ENCODE measurements at regions not wholly inside any gene's neighbourhood (a gene's known extent, or its start where the extent isn't known, plus 50 kb on each side); places are given as distances from the start of the nearest gene placed in this dataset.
A peak's percentile ranks its signal among the peaks of the same experiment; 100 is the strongest.

- Histone ChIP-seq H3K27ac (ENCODE audit: low read depth, low read length, severe bottlenecking) (peak overlapping the region; percentile 75), H3K4me1 (ENCODE audit: control insufficient read depth, insufficient read depth, low read length, poor library complexity, severe bottlenecking) (peaks cover 23% of the 10 kb centered on the region), H3K9me3 (ENCODE audit: control insufficient read depth, low read length) (no peaks in the 10 kb centered on the region), H3K36me3 (ENCODE audit: control insufficient read depth, insufficient read depth, low read length) (no peaks in the 10 kb centered on the region), H3K4me3 (ENCODE audit: extremely low read depth, insufficient read depth, low read length, poor library complexity, severe bottlenecking) (no peak overlapping the region)
- WGBS, 2 experiments (ENCODE audit: insufficient coverage in 2 of 2) = 88 to 89% methylated on average over 5 to 6 of the region's 12 CpGs
These were observed 148.5 kb downstream of the EDN3 start for GRCh38 chr20:59448851-59449444.

- Histone ChIP-seq H3K9me3 (ENCODE audit: control insufficient read depth, low read length) (no peaks in the 10 kb centered on the region), H3K27ac (ENCODE audit: low read depth, low read length, severe bottlenecking) (no peak overlapping the region), H3K4me3 (ENCODE audit: extremely low read depth, insufficient read depth, low read length, poor library complexity, severe bottlenecking) (no peak overlapping the region), H3K4me1 (ENCODE audit: control insufficient read depth, insufficient read depth, low read length, poor library complexity, severe bottlenecking) (peaks cover 23% of the 10 kb centered on the region), H3K36me3 (ENCODE audit: control insufficient read depth, insufficient read depth, low read length) (no peaks in the 10 kb centered on the region)
- 83 to 90% methylated on average over 6 to 8 of the region's 8 CpGs for WGBS, 2 experiments (ENCODE audit: insufficient coverage in 2 of 2)
These were observed 150.7 kb downstream of the EDN3 start for GRCh38 chr20:59451066-59451630.

GRCh38 chr20:59451641-59452040 is 151.2 kb downstream of the EDN3 start:
- 73 to 100% methylated on average over 2 to 3 of the region's 4 CpGs for WGBS, 2 experiments (ENCODE audit: insufficient coverage in 2 of 2)

GRCh38 chr20:59452856-59453255 is 151.5 kb upstream of the PHACTR3 start:
- Histone ChIP-seq H3K27ac (ENCODE audit: low read depth, low read length, severe bottlenecking) (no peak overlapping the region), H3K36me3 (ENCODE audit: control insufficient read depth, insufficient read depth, low read length) (no peaks in the 10 kb centered on the region), H3K4me1 (ENCODE audit: control insufficient read depth, insufficient read depth, low read length, poor library complexity, severe bottlenecking) (peaks cover 12% of the 10 kb centered on the region), H3K9me3 (ENCODE audit: control insufficient read depth, low read length) (no peaks in the 10 kb centered on the region), H3K4me3 (ENCODE audit: extremely low read depth, insufficient read depth, low read length, poor library complexity, severe bottlenecking) (no peak overlapping the region)
- 78 to 87% methylated on average over 11 to 13 of the region's 13 CpGs for WGBS, 2 experiments (ENCODE audit: insufficient coverage in 2 of 2)

More at GRCh38 chr20:59451641-59452040, 151.2 kb downstream of the EDN3 start:
- no peak overlapping the region for H3K27ac ChIP-seq (ENCODE audit: low read depth, low read length, severe bottlenecking)
- no peak overlapping the region for H3K4me3 ChIP-seq (ENCODE audit: extremely low read depth, insufficient read depth, low read length, poor library complexity, severe bottlenecking)
- H3K9me3 ChIP-seq (ENCODE audit: control insufficient read depth, low read length) = no peaks in the 10 kb centered on the region
- H3K36me3 ChIP-seq (ENCODE audit: control insufficient read depth, insufficient read depth, low read length) = no peaks in the 10 kb centered on the region
- peaks cover 23% of the 10 kb centered on the region for H3K4me1 ChIP-seq (ENCODE audit: control insufficient read depth, insufficient read depth, low read length, poor library complexity, severe bottlenecking)

GRCh38 chr20:59453759-59454560 is 150.4 kb upstream of the PHACTR3 start:
- H3K4me1 ChIP-seq (ENCODE audit: control insufficient read depth, insufficient read depth, low read length, poor library complexity, severe bottlenecking) = peaks cover 2% of the 10 kb centered on the region
- no peaks in the 10 kb centered on the region for H3K36me3 ChIP-seq (ENCODE audit: control insufficient read depth, insufficient read depth, low read length)
- no peaks in the 10 kb centered on the region for H3K9me3 ChIP-seq (ENCODE audit: control insufficient read depth, low read length)
- no peak overlapping the region for H3K27ac ChIP-seq (ENCODE audit: low read depth, low read length, severe bottlenecking)
- 93% methylated on average over 12 to 13 of the region's 15 CpGs for WGBS, 2 experiments (ENCODE audit: insufficient coverage in 2 of 2)
- H3K4me3 ChIP-seq (ENCODE audit: extremely low read depth, insufficient read depth, low read length, poor library complexity, severe bottlenecking) = no peak overlapping the region

GRCh38 chr20:59455402-59456341 is 148.7 kb upstream of the PHACTR3 start:
- H3K4me1 ChIP-seq (ENCODE audit: control insufficient read depth, insufficient read depth, low read length, poor library complexity, severe bottlenecking) = no peaks in the 10 kb centered on the region
- H3K4me3 ChIP-seq (ENCODE audit: extremely low read depth, insufficient read depth, low read length, poor library complexity, severe bottlenecking) = no peak overlapping the region
- WGBS, 2 experiments (ENCODE audit: insufficient coverage in 2 of 2) = 44 to 54% methylated on average over 4 to 7 of the region's 8 CpGs
- no peaks in the 10 kb centered on the region for H3K9me3 ChIP-seq (ENCODE audit: control insufficient read depth, low read length)
- H3K27ac ChIP-seq (ENCODE audit: low read depth, low read length, severe bottlenecking) = no peak overlapping the region
- no peaks in the 10 kb centered on the region for H3K36me3 ChIP-seq (ENCODE audit: control insufficient read depth, insufficient read depth, low read length)

GRCh38 chr20:59456342-59457279 is 147.7 kb upstream of the PHACTR3 start:
- Histone ChIP-seq H3K4me3 (ENCODE audit: extremely low read depth, insufficient read depth, low read length, poor library complexity, severe bottlenecking) (no peak overlapping the region), H3K27ac (ENCODE audit: low read depth, low read length, severe bottlenecking) (no peak overlapping the region), H3K4me1 (ENCODE audit: control insufficient read depth, insufficient read depth, low read length, poor library complexity, severe bottlenecking) (no peaks in the 10 kb centered on the region), H3K9me3 (ENCODE audit: control insufficient read depth, low read length) (no peaks in the 10 kb centered on the region), H3K36me3 (ENCODE audit: control insufficient read depth, insufficient read depth, low read length) (no peaks in the 10 kb centered on the region)
- 74 to 89% methylated on average over 18 to 21 of the region's 26 CpGs for WGBS, 2 experiments (ENCODE audit: insufficient coverage in 2 of 2)

GRCh38 chr20:59458645-59459044 is 145.7 kb upstream of the PHACTR3 start:
- no peaks in the 10 kb centered on the region for H3K9me3 ChIP-seq (ENCODE audit: control insufficient read depth, low read length)
- H3K36me3 ChIP-seq (ENCODE audit: control insufficient read depth, insufficient read depth, low read length) = no peaks in the 10 kb centered on the region
- WGBS, 2 experiments (ENCODE audit: insufficient coverage in 2 of 2) = 77 to 80% methylated on average over 2 of the region's 2 CpGs
- H3K4me1 ChIP-seq (ENCODE audit: control insufficient read depth, insufficient read depth, low read length, poor library complexity, severe bottlenecking) = no peaks in the 10 kb centered on the region
- H3K27ac ChIP-seq (ENCODE audit: low read depth, low read length, severe bottlenecking) = no peak overlapping the region
- no peak overlapping the region for H3K4me3 ChIP-seq (ENCODE audit: extremely low read depth, insufficient read depth, low read length, poor library complexity, severe bottlenecking)

GRCh38 chr20:59459586-59459985 is 144.8 kb upstream of the PHACTR3 start:
- no peak overlapping the region for H3K4me3 ChIP-seq (ENCODE audit: extremely low read depth, insufficient read depth, low read length, poor library complexity, severe bottlenecking)
- no peaks in the 10 kb centered on the region for H3K4me1 ChIP-seq (ENCODE audit: control insufficient read depth, insufficient read depth, low read length, poor library complexity, severe bottlenecking)
- H3K27ac ChIP-seq (ENCODE audit: low read depth, low read length, severe bottlenecking) = no peak overlapping the region
- no peaks in the 10 kb centered on the region for H3K36me3 ChIP-seq (ENCODE audit: control insufficient read depth, insufficient read depth, low read length)
- no peaks in the 10 kb centered on the region for H3K9me3 ChIP-seq (ENCODE audit: control insufficient read depth, low read length)
- WGBS, 2 experiments (ENCODE audit: insufficient coverage in 2 of 2) = 88% methylated on average over 5 to 6 of the region's 6 CpGs

Measured in mesodermal cell (in vitro differentiated cells).